RWPE2 (cell line): ENCODE measurements at regions not wholly inside any gene's neighbourhood (a gene's known extent, or its start where the extent isn't known, plus 50 kb on each side); places are given as distances from the start of the nearest gene placed in this dataset.
A peak's percentile ranks its signal among the peaks of the same experiment; 100 is the strongest.

Experiments used
- ATAC-seq: fragments of 200-7000 bp; cut with Tn5 transposase; 3 replicates; pipeline ENCODE4 v1.9.1; 2021; ENCODE audit warnings: low read depth
- DNase-seq: peaks from one replicate; pipeline ENCODE4 v3.0.0-alpha.2; 2020; ENCODE audit warnings: low spot score
- H3K27ac ChIP-seq: fragments of 450-650 bp; 2 replicates; pipeline ENCODE4 v1.5.1; 2017; ENCODE audit warnings: mild to moderate bottlenecking; ENCODE audit not compliant: poor library complexity, severe bottlenecking
- H3K27me3 ChIP-seq: fragments of 250-450 bp; sonication (Bioruptor Pico); 2 replicates; pipeline ENCODE4 v1.5.1; 2021; ENCODE audit warnings: mild to moderate bottlenecking, moderate library complexity; ENCODE audit not compliant: insufficient read depth, poor library complexity, severe bottlenecking
- H3K36me3 ChIP-seq: fragments of 250-450 bp; sonication (Bioruptor Pico); 2 replicates; pipeline ENCODE4 v1.5.1; 2020; ENCODE audit warnings: low read depth, mild to moderate bottlenecking, moderate library complexity
- H3K4me1 ChIP-seq: fragments of 250-450 bp; sonication (Bioruptor Pico); 2 replicates; pipeline ENCODE4 v1.5.1; 2021; ENCODE audit warnings: mild to moderate bottlenecking, moderate library complexity; ENCODE audit not compliant: insufficient read depth, poor library complexity, severe bottlenecking
- H3K4me3 ChIP-seq: fragments of 250-450 bp; sonication (Bioruptor Pico); 2 replicates; pipeline ENCODE4 v1.5.1; 2021; ENCODE audit warnings: mild to moderate bottlenecking, moderate library complexity; ENCODE audit not compliant: severe bottlenecking
- H3K9me3 ChIP-seq: fragments of 250-450 bp; sonication (Bioruptor Pico); 2 replicates; pipeline ENCODE4 v1.5.1; 2021; ENCODE audit warnings: mild to moderate bottlenecking, moderate library complexity; ENCODE audit not compliant: severe bottlenecking
- CTCF ChIP-seq: fragments of 450-650 bp; IDR thresholded peaks from one replicate; pipeline ENCODE4 v1.5.1; 2017; ENCODE audit warnings: mild to moderate bottlenecking, moderate library complexity; ENCODE audit not compliant: poor library complexity, severe bottlenecking

GRCh38 chr2:37764739-37765138 lies 93.3 kb upstream of the CDC42EP3 start:
- DNase-seq (no peak), ATAC-seq (no peak)
- H3K4me3 ChIP-seq, result no peak overlapping the region

GRCh38 chr2:37766106-37766505 lies 94.7 kb upstream of the CDC42EP3 start:
- ATAC-seq (no peak), DNase-seq (no peak)
- Histone ChIP-seq H3K4me1 (peaks cover 26% of the 10 kb centered on the region), H3K27me3 (no peaks in the 10 kb centered on the region), H3K36me3 (no peaks in the 10 kb centered on the region), H3K4me3 (no peak overlapping the region), H3K9me3 (no peaks in the 10 kb centered on the region), H3K27ac (peak overlapping the region; percentile 92)
- TF ChIP-seq CTCF, result no peak

More at GRCh38 chr2:37764739-37765138, 93.3 kb upstream of the CDC42EP3 start:
- Histone ChIP-seq H3K27ac (peak overlapping the region; percentile 92), H3K4me1 (peaks cover 26% of the 10 kb centered on the region), H3K9me3 (no peaks in the 10 kb centered on the region), H3K36me3 (no peaks in the 10 kb centered on the region), H3K27me3 (no peaks in the 10 kb centered on the region)
- TF ChIP-seq CTCF, result no peak

- TF ChIP-seq CTCF, result no peak
- Histone ChIP-seq H3K4me1 (peaks cover 26% of the 10 kb centered on the region), H3K27me3 (no peaks in the 10 kb centered on the region), H3K36me3 (no peaks in the 10 kb centered on the region), H3K9me3 (no peaks in the 10 kb centered on the region), H3K4me3 (no peak overlapping the region), H3K27ac (peak overlapping the region; percentile 92)
- no peak for DNase-seq
- ATAC-seq, result no peak
Observed at GRCh38 chr2:37767046-37767445, 95.6 kb upstream of the CDC42EP3 start.

GRCh38 chr2:37767959-37768925 lies 96.8 kb upstream of the CDC42EP3 start:
- H3K4me1 ChIP-seq, result peaks cover 26% of the 10 kb centered on the region
- no peak overlapping the region for H3K4me3 ChIP-seq
- ATAC-seq (peak; percentile 98), DNase-seq (peak; percentile 79)
- H3K27ac ChIP-seq, result peak overlapping the region; percentile 92
- H3K27me3 ChIP-seq, result no peaks in the 10 kb centered on the region
- TF ChIP-seq CTCF, result no peak
- H3K36me3 ChIP-seq, result no peaks in the 10 kb centered on the region
- H3K9me3 ChIP-seq, result no peaks in the 10 kb centered on the region

GRCh38 chr2:37769551-37769950 lies 98.1 kb upstream of the CDC42EP3 start:
- no peak for DNase-seq
- no peak for ATAC-seq

More at GRCh38 chr2:37769551-37769950, 98.1 kb upstream of the CDC42EP3 start:
- H3K4me1 ChIP-seq, result peaks cover 26% of the 10 kb centered on the region
- no peak for TF ChIP-seq CTCF
- no peaks in the 10 kb centered on the region for H3K27me3 ChIP-seq
- H3K27ac ChIP-seq, result peak overlapping the region; percentile 92
- no peak overlapping the region for H3K4me3 ChIP-seq
- no peaks in the 10 kb centered on the region for H3K9me3 ChIP-seq
- H3K36me3 ChIP-seq, result no peaks in the 10 kb centered on the region
